Panc1 (cell line): ENCODE measurements at regions not wholly inside any gene's neighbourhood (a gene's known extent, or its start where the extent isn't known, plus 50 kb on each side); places are given as distances from the start of the nearest gene placed in this dataset.

ENCODE experiments used
- POLR2AphosphoS5 ChIP-seq: IDR thresholded peaks from 2 replicates; pipeline ENCODE4 v1.6.1; 2012; ENCODE audit warnings: mild to moderate bottlenecking, low read depth, low read length, moderate library complexity
- SIN3A ChIP-seq: IDR thresholded peaks from 2 replicates; pipeline ENCODE4 v1.6.1; 2012; ENCODE audit warnings: low read depth, mild to moderate bottlenecking, low read length, moderate library complexity, borderline replicate concordance; ENCODE audit not compliant: insufficient read depth
- TCF7L2 ChIP-seq: IDR thresholded peaks from 2 replicates; pipeline ENCODE4 v1.6.1; 2011; ENCODE audit warnings: mild to moderate bottlenecking, low read depth, low read length, inconsistent platforms
- TF ChIP-seq, protein P1 (sequence below): fragments of 450-650 bp; IDR thresholded peaks from 2 replicates; pipeline ENCODE4 v1.5.1; 2017; ENCODE audit warnings: mild to moderate bottlenecking
- TF ChIP-seq, protein P2 (sequence below), 2 experiments: IDR thresholded peaks; 2 replicates each; pipeline ENCODE4 v1.6.1; 2011 to 2012; ENCODE audit warnings: low read depth in 2 of 2, control low read depth in 1 of 2, low read length in 1 of 2, mild to moderate bottlenecking in 1 of 2, moderate library complexity in 1 of 2; ENCODE audit not compliant: insufficient read depth in 1 of 2

- TF ChIP-seq, protein P1, sequence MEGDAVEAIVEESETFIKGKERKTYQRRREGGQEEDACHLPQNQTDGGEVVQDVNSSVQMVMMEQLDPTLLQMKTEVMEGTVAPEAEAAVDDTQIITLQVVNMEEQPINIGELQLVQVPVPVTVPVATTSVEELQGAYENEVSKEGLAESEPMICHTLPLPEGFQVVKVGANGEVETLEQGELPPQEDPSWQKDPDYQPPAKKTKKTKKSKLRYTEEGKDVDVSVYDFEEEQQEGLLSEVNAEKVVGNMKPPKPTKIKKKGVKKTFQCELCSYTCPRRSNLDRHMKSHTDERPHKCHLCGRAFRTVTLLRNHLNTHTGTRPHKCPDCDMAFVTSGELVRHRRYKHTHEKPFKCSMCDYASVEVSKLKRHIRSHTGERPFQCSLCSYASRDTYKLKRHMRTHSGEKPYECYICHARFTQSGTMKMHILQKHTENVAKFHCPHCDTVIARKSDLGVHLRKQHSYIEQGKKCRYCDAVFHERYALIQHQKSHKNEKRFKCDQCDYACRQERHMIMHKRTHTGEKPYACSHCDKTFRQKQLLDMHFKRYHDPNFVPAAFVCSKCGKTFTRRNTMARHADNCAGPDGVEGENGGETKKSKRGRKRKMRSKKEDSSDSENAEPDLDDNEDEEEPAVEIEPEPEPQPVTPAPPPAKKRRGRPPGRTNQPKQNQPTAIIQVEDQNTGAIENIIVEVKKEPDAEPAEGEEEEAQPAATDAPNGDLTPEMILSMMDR: no peak
- TF ChIP-seq, protein P2, sequence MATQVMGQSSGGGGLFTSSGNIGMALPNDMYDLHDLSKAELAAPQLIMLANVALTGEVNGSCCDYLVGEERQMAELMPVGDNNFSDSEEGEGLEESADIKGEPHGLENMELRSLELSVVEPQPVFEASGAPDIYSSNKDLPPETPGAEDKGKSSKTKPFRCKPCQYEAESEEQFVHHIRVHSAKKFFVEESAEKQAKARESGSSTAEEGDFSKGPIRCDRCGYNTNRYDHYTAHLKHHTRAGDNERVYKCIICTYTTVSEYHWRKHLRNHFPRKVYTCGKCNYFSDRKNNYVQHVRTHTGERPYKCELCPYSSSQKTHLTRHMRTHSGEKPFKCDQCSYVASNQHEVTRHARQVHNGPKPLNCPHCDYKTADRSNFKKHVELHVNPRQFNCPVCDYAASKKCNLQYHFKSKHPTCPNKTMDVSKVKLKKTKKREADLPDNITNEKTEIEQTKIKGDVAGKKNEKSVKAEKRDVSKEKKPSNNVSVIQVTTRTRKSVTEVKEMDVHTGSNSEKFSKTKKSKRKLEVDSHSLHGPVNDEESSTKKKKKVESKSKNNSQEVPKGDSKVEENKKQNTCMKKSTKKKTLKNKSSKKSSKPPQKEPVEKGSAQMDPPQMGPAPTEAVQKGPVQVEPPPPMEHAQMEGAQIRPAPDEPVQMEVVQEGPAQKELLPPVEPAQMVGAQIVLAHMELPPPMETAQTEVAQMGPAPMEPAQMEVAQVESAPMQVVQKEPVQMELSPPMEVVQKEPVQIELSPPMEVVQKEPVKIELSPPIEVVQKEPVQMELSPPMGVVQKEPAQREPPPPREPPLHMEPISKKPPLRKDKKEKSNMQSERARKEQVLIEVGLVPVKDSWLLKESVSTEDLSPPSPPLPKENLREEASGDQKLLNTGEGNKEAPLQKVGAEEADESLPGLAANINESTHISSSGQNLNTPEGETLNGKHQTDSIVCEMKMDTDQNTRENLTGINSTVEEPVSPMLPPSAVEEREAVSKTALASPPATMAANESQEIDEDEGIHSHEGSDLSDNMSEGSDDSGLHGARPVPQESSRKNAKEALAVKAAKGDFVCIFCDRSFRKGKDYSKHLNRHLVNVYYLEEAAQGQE (IDR thresholded peaks at IDR 0.05; ENCODE audit: insufficient read depth in 1 of 2, low read depth in 2 of 2, low read length in 1 of 2): no peak
- TF ChIP-seq POLR2AphosphoS5: no peak
- no peak for TF ChIP-seq SIN3A
- TF ChIP-seq TCF7L2: no peak
These were observed 67.2 kb downstream of the THNSL1 start for GRCh38 chr10:25083546-25084111.
